ENCODE measurements at regions not wholly inside any gene's neighbourhood (a gene's known extent, or its start where the extent isn't known, plus 50 kb on each side); places are given as distances from the start of the nearest gene placed in this dataset.

GRCh38 chr13:31923134-31923763 is 108.3 kb upstream of the FRY start:
- DNase-seq (ENCODE audit: low spot score) = no peak
- TF ChIP-seq, protein P1, sequence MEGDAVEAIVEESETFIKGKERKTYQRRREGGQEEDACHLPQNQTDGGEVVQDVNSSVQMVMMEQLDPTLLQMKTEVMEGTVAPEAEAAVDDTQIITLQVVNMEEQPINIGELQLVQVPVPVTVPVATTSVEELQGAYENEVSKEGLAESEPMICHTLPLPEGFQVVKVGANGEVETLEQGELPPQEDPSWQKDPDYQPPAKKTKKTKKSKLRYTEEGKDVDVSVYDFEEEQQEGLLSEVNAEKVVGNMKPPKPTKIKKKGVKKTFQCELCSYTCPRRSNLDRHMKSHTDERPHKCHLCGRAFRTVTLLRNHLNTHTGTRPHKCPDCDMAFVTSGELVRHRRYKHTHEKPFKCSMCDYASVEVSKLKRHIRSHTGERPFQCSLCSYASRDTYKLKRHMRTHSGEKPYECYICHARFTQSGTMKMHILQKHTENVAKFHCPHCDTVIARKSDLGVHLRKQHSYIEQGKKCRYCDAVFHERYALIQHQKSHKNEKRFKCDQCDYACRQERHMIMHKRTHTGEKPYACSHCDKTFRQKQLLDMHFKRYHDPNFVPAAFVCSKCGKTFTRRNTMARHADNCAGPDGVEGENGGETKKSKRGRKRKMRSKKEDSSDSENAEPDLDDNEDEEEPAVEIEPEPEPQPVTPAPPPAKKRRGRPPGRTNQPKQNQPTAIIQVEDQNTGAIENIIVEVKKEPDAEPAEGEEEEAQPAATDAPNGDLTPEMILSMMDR (IDR thresholded peaks at IDR 0.05) = no peak
- ATAC-seq (ENCODE audit: low FRiP score) = no peak

DNA sequence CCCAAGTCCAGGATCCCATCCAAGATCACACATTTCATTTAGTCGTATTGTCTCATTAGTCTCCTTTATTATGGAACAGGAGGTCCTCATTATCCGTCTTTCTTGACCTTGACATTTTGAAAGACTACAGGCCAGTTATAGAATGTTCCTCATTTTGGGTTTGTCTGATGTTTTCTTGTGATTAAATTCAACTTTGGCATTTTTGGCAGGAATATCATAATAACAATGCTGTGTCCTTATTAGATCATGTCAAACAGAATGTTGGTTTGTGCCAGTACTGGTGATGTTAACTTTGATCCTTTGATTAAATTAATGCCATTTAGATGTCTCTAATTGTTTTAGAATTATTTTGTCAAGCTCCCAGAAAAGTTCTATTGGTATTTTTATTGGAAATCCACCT is 106.5 kb upstream of the FRY start:
- TF ChIP-seq, protein P1 (IDR thresholded peaks at IDR 0.05) = no peak
- DNase-seq (ENCODE audit: low spot score) (no peak), ATAC-seq (ENCODE audit: low FRiP score) (no peak)

DNA sequence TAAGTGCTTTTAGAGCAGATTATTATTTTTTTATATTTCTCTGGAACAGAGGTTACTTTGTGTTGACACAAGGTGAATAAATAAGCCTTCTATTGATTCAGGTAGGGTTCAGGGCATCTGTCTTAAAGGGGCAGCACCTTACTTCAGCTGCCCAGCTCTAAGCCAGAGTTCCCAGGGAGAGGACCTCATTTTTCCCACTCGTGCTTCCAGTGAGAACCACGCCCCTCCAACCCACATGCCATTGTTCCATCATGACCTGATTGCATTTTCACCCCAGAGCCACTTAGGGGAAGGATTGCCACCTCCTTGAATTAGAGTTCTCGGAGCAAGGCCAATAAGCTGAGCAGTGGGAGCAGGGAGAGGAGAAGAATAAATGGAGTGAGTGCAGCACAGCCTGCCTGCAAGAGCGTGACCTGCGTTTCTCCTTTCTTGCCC is 104.3 kb upstream of the FRY start:
- ATAC-seq (ENCODE audit: low FRiP score) = no peak
- DNase-seq (ENCODE audit: low spot score) = no peak
- TF ChIP-seq, protein P1 (IDR thresholded peaks at IDR 0.05) = no peak

DNA sequence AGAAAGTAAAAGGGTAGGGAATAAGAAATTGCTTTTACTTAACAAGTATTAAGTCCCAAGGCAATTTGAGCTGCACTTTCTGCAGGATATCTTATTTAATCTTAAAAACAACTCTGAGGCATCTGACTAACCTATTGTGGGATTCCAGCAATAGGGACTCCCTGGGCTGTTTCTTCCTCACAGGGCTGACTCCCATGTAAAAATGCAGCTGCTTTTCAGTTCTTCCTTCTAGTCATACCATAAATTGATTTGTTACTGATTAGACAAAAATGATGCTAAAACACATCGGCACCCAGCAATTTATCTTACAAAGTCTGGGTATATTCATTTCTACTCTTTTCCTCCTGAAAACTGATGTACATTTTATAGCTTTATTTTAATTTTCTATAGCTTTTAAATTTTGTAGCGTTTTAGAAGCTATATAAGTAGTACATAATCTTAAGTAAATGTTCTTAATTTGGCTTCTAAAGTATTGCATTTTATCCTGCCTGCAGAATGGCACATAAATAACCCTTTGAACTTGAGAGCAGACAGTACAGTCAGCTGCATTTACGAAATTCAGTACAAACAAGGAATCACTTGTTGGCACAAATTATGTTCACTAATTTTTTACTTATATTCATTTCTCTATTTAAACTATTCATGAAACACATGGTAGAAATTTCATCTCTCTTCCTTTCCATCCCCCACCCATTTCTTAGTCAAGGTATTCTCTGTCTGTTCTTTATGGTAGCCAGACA is 102.4 kb upstream of the FRY start:
- no peak for DNase-seq (ENCODE audit: low spot score)
- TF ChIP-seq, protein P1 (IDR thresholded peaks at IDR 0.05) = no peak
- ATAC-seq (ENCODE audit: low FRiP score) = no peak

DNA sequence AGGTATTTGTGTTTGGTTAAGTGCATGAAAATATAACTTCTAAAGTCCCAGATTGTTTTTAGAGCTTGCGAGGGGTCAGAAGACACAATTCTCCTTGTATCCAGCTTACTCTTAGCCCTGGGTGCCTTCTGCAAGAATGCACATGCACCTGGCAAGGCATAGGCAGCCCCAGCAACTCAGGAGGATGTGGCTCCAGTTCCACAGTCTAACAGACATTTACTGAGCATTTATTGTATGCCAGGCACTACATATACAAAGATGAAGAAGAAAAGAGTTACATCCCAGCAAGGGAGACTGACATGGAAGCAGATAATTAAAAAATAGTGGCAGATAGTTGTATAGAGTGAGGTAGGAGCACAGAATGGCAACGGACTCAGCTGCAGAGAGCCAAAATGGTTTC is 101.1 kb upstream of the FRY start:
- DNase-seq (ENCODE audit: low spot score) (no peak), ATAC-seq (ENCODE audit: low FRiP score) (no peak)
- TF ChIP-seq, protein P1 (IDR thresholded peaks at IDR 0.05) = no peak

DNA sequence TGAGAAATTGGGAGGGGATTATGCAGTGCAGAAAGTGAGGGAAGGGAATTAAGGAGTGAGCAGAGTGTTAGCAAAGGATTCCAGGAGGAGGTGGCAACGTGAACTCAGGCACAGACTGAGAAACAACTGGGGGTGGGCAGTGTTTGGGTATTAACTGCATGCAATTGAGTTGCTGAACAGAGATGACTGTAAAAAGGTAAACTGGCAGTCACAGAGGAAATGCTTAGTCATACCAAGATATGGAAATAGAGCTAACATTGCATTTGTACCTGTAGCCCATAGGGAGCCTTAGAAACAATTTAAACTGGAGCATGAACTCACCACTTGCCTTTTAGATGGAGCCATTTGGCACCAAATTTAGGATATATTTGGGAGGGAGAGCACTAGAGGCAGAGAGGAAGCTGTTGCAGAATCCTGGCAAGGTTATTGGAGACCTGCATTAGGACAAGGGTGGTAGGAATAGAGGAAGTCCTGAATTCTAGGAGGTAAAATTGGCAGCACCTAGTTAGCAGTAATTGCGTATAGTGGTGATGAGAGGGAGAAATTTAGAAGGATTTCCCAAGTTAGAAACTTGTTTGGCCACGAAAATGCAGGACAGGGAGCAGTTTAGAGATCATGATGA is 100.6 kb upstream of the FRY start:
- TF ChIP-seq, protein P1 (IDR thresholded peaks at IDR 0.05) = no peak
- ATAC-seq (ENCODE audit: low FRiP score) = peak; percentile 62
- DNase-seq (ENCODE audit: low spot score) = no peak

All from omental fat pad (tissue), 3 donors.